Testis (tissue), 2 donors: ENCODE measurements at regions not wholly inside any gene's neighbourhood (a gene's known extent, or its start where the extent isn't known, plus 50 kb on each side); places are given as distances from the start of the nearest gene placed in this dataset.

ENCODE experiments used
- CTCF ChIP-seq, 3 experiments: fragments of 450-650 bp in 2 of 3; fragments of 200-600 bp in 1 of 3; sonication (generic) in 1 of 3; IDR thresholded peaks; one replicate each; pipeline ENCODE4 v1.5.1; 2016 to 2019; ENCODE audit warnings: antibody characterized with exemption in 3 of 3, mild to moderate bottlenecking in 2 of 3, moderate library complexity in 1 of 3
- POLR2A ChIP-seq: fragments of 450-650 bp; IDR thresholded peaks from one replicate; pipeline ENCODE4 v1.6.1; 2017; ENCODE audit warnings: antibody characterized with exemption, mild to moderate bottlenecking, moderate library complexity

GRCh38 chr18:68467957-68468356 lies 247.0 kb downstream of the TMX3 start:
- no peak for TF ChIP-seq CTCF (IDR thresholded peaks at IDR 0.05)
- TF ChIP-seq POLR2A, result no peak
